HG03575 (cell line): ENCODE measurements at regions not wholly inside any gene's neighbourhood (a gene's known extent, or its start where the extent isn't known, plus 50 kb on each side); places are given as distances from the start of the nearest gene placed in this dataset.

ENCODE experiments used
- ATAC-seq: cut with Tn5 transposase; IDR thresholded peaks from one replicate; pipeline ENCODE4 v1.9.1; 2021; ENCODE audit not compliant: unreplicated experiment, insufficient number of reproducible peaks, low FRiP score; ENCODE audit errors: extremely low read depth

- ATAC-seq, result no peak
These were observed 548.1 kb upstream of the AGTR1 start for GRCh38 chr3:148149556-148149955.

- ATAC-seq, result no peak
These were observed 547.6 kb upstream of the AGTR1 start for GRCh38 chr3:148150141-148150540.

DNA sequence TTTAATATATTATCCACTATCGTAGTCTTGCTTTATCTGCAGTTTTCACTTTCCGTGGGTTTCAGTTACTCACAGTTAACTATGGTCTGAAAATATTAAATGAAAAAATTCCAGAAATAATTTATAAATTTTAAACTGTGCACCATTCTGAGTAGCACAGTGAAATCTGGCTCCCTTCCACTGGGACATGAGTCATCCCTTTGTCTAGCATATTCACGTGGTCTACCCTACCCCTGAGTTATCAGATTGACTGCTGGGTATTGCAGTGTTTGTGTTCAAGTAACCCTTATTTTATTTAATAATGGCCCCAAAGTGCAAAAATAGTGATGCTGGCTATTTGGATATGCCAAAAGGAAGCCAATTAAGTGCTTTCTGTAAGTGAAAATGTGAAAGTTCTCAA is 539.5 kb upstream of the AGTR1 start:
- no peak for ATAC-seq

GRCh38 chr3:148162132-148162531 is 535.6 kb upstream of the AGTR1 start:
- no peak for ATAC-seq

GRCh38 chr3:148168347-148168746 is 529.4 kb upstream of the AGTR1 start:
- ATAC-seq, result no peak

DNA sequence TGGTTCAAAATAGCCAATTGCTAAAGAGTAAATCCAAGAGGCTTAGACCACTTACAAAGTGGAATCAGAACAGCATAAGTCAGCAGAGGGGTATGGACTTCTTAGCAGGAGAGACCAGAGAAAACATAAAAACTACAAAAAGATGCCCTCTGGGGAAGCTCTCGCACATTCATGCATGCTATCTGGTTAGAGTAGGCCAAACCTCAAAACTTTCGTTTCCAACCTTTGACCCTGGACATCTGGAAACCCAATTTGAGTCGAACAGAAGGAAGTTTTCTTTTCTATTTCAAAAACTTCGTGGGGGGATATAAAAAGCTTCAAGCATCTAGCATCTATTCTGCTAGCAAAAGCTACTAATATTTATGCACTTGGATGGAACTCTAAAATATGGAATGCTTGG is 523.9 kb upstream of the AGTR1 start:
- ATAC-seq, result no peak

- ATAC-seq, result no peak
These were observed 522.5 kb upstream of the AGTR1 start for GRCh38 chr3:148175214-148175613.

DNA sequence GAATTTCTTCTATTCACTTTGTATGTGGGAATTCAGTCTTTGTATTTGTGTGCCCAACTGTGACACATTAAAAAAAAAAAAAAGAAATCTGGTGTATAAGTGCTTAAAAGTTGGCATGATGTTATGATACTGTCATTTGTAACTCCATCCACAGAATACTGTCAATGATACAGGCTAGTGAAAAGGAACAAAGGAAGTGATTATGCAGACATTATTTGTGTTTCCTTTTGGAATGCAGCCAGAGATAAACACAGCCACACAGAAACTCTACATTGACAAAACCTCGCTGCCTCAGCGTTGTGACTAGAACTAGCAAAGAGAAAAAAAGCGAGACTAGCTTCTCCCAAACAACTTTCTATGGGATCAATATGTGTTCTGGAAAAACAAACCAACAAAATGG is 519.2 kb upstream of the AGTR1 start:
- no peak for ATAC-seq

GRCh38 chr3:148184798-148185197 is 512.9 kb upstream of the AGTR1 start:
- ATAC-seq, result no peak

- no peak for ATAC-seq
These were observed 510.8 kb upstream of the AGTR1 start for GRCh38 chr3:148186881-148187280.

GRCh38 chr3:148187296-148187695 is 510.4 kb upstream of the AGTR1 start:
- no peak for ATAC-seq

- no peak for ATAC-seq
These were observed 507.2 kb upstream of the AGTR1 start for GRCh38 chr3:148190441-148190990.

DNA sequence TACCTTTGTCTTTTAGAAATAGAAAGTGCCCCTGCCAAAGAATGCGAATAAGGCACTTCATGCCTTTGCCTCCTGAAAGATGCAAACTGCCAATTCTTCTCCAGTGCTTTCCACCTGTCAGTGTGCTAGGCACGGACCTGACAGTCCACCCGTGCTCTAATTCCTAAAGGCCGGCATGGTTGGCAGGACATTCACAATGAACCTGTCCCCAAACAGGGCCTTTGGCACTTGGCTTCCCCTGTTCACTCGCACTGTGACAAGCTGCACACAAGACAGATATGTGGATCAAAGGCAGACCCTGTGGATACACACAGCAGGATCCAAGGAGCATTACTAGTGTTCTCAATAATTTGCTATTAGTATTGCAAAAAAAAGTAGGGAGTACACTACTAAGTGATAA is 505.7 kb upstream of the AGTR1 start:
- no peak for ATAC-seq

DNA sequence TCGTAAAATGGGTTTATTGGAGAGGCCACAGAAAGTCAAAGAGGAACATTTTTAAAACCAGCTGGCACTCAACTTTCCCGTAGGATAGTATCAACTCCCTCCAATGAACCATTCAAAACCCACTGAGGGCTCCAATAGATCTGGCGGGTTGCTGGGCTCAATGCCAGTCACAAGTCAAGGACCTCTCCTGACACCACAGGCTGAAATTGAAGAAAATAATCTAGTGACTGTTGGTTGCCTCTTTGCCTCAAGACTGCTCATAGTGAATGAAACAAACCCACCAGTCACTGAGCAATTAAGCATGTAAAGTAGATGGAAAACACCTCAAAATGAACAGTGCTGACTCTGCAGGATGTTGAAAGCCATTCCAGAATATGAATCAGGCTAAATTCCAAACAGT is 500.6 kb upstream of the AGTR1 start:
- ATAC-seq, result no peak

- no peak for ATAC-seq
These were observed 495.3 kb upstream of the AGTR1 start for GRCh38 chr3:148202386-148202785.

GRCh38 chr3:148203297-148204010 is 494.2 kb upstream of the AGTR1 start:
- no peak for ATAC-seq

DNA sequence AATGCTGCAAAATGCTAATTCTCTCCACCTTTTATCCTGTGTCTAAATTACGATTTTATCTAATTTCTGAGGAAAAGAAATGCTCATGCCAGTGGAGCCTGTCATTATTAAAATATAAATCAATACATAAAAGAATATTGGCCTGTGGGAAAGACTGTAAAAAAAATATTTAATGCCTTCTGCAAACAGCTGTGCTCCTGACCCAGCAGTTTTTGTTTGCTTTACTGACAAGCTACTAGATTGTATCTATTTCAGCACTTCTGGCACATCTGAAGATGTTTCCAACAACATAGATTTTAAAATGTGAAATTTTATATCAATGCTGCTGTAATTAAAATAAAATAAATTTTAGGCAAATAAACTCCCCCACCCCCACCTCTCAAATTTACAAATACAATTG is 493.6 kb upstream of the AGTR1 start:
- ATAC-seq, result no peak

GRCh38 chr3:148205977-148206376 is 491.7 kb upstream of the AGTR1 start:
- no peak for ATAC-seq

- no peak for ATAC-seq
These were observed 491.3 kb upstream of the AGTR1 start for GRCh38 chr3:148206446-148206845.

- ATAC-seq, result no peak
These were observed 488.7 kb upstream of the AGTR1 start for GRCh38 chr3:148208975-148209374.

- ATAC-seq, result no peak
These were observed 486.0 kb upstream of the AGTR1 start for GRCh38 chr3:148211725-148212124.
